GM12874 (cell line): ENCODE measurements at regions not wholly inside any gene's neighbourhood (a gene's known extent, or its start where the extent isn't known, plus 50 kb on each side); places are given as distances from the start of the nearest gene placed in this dataset.

Experiments used
- CTCF ChIP-seq: IDR thresholded peaks from 2 replicates; pipeline ENCODE4 v1.5.1; 2011; ENCODE audit warnings: low read depth, mild to moderate bottlenecking, control low read depth, low read length, moderate library complexity; ENCODE audit not compliant: insufficient read depth

- TF ChIP-seq CTCF: no peak
Observed at GRCh38 chr7:112596981-112597380, 116.2 kb downstream of the LSMEM1 start.

- TF ChIP-seq CTCF: no peak
Observed at GRCh38 chr7:112603673-112604072, 122.9 kb downstream of the LSMEM1 start.

- no peak for TF ChIP-seq CTCF
Observed at GRCh38 chr7:112610636-112611035, 129.8 kb downstream of the LSMEM1 start.

- no peak for TF ChIP-seq CTCF
Observed at GRCh38 chr7:112615701-112616100, 134.9 kb downstream of the LSMEM1 start.

GRCh38 chr7:112616295-112616694 lies 135.5 kb downstream of the LSMEM1 start:
- TF ChIP-seq CTCF: no peak

- no peak for TF ChIP-seq CTCF
Observed at GRCh38 chr7:112619343-112619742, 138.6 kb downstream of the LSMEM1 start.

- no peak for TF ChIP-seq CTCF
Observed at GRCh38 chr7:112622159-112622715, 141.4 kb downstream of the LSMEM1 start.
